Heart right ventricle (tissue), 16 donors: ENCODE measurements at regions not wholly inside any gene's neighbourhood (a gene's known extent, or its start where the extent isn't known, plus 50 kb on each side); places are given as distances from the start of the nearest gene placed in this dataset.

Experiments
- ATAC-seq, 8 donors: fragments of 200-7000 bp; cut with Tn5 transposase; one replicate each; pipeline ENCODE4 v1.9.1; 2020; ENCODE audit warnings: mild to moderate bottlenecking in 8 of 8, moderate library complexity in 8 of 8, moderate number of reproducible peaks in 1 of 8
- DNase-seq, 2 donors: peaks; one replicate each; pipeline ENCODE4 v3.0.0-alpha.2; 2020
- H3K27ac ChIP-seq, 10 donors: fragments of 200-600 bp; sonication (generic) in 2 of 10; one replicate each; pipeline versions ENCODE4 v1.5.0 to v1.8.0; 2020 to 2022; ENCODE audit warnings: mild to moderate bottlenecking in 3 of 10
- H3K27me3 ChIP-seq, 7 donors: fragments of 200-600 bp; one replicate each; pipeline ENCODE4 v1.8.0; 2021 to 2022; ENCODE audit warnings: mild to moderate bottlenecking in 2 of 7
- H3K36me3 ChIP-seq, 9 donors: fragments of 200-600 bp; sonication (generic) in 1 of 9; one replicate each; pipeline versions ENCODE4 v1.5.0 to v1.8.0; 2020 to 2022; ENCODE audit warnings: mild to moderate bottlenecking in 2 of 9
- H3K4me1 ChIP-seq, 9 donors: fragments of 200-600 bp; sonication (generic) in 1 of 9; one replicate each; pipeline versions ENCODE4 v1.5.0 to v1.8.0; 2020 to 2022; ENCODE audit warnings: mild to moderate bottlenecking in 4 of 9
- H3K4me3 ChIP-seq, 10 donors: fragments of 200-600 bp; sonication (generic) in 2 of 10; one replicate each; pipeline versions ENCODE4 v1.5.0 to v1.8.0; 2020 to 2022; ENCODE audit warnings: mild to moderate bottlenecking in 7 of 10, moderate library complexity in 2 of 10
- H3K9me3 ChIP-seq, 11 donors: fragments of 200-600 bp in 10 of 11; sonication (generic) in 2 of 11; one replicate each; pipeline versions ENCODE4 v1.5.0 to v1.8.0; 2013 to 2022; ENCODE audit warnings: mild to moderate bottlenecking in 2 of 11, control low read depth in 1 of 11, moderate library complexity in 1 of 11
- CTCF ChIP-seq, 9 donors: fragments of 200-600 bp; sonication (generic) in 2 of 9; IDR thresholded peaks; one replicate each; pipeline versions ENCODE4 v1.5.0 to v1.8.0; 2021 to 2022; ENCODE audit warnings: antibody characterized with exemption in 9 of 9, mild to moderate bottlenecking in 5 of 9, moderate library complexity in 1 of 9
- WGBS, 2 donors: extraction: QIAGEN DNeasy Blood & Tissue Kit; methylation state at CpG; one replicate each; pipeline ENCODE4 v1.1.7; 2013; ENCODE audit warnings: inconsistent platforms in 1 of 2; 5-methylcytosine and 5-hydroxymethylcytosine counted together
- intact Hi-C, 10 donors: fragments of 100-400 bp; cut with DNase I; formaldehyde crosslinking; loops; one replicate each; pipeline versions ENCODE4 v1.11.1 to v1.14.2; 2022
- donor health status: Arrhythmogenic right ventricular cardiomyopathy.
- donor health status: ischemic (EF 13 %, LVEDD 7.1; RV severe dilation, severe dysfunction).
- donor health status: healthy with polysubstance abuse.
- donor health status: DM: no; HTN: yes; CAD: no.
- donor health status: DM: no; HTN: no; CAD: no.
- donor health status: ischemic (EF 25% LVEDD 6.9; RV normal size, moderate dysfunction).
- donor health status: ischemic (EF 25% LVEDD 5.7; RV mildly dilated, moderate dysfunction).
- donor health status: healthy.
- donor health status: DM: yes; HTN: yes; CAD: no.
- donor health status: Ischemic cardiomyopathy.
- donor health status: ischemic (EF 35%, LVEDD 5.7; RV mildly dilated, moderate dysfunction).
- donor health status: nonischemic (EF 11% LVEDD 7.7; RV severe dilation, severe dysfunction).
- donor health status: DM: yes; HTN: yes; CAD: no.
- donor health status: PGD.
- donor health status: ischemic (EF 29% LVEDD 5.4; RV normal size, mild dysfunction).
- donor health status: nonischemic (EF 23%, LVEDD 6.1; RV moderate dilation, normal function).

- 91 to 98% methylated on average over 1 of the region's 1 CpG for WGBS, 2 donors
- Histone ChIP-seq H3K36me3 (no peaks in the 10 kb centered on the region), H3K4me3 (no peak overlapping the region)
These were observed 1760.3 kb downstream of the NCAM2 start for GRCh38 chr21:22758478-22758877.

GRCh38 chr21:22762463-22762862 lies 1764.3 kb downstream of the NCAM2 start:
- Histone ChIP-seq H3K36me3 (no peaks in the 10 kb centered on the region), H3K4me1 (no peaks in the 10 kb centered on the region), H3K4me3 (no peak overlapping the region), H3K27ac (no peak overlapping the region), H3K27me3 (no peaks in the 10 kb centered on the region), H3K9me3 (peaks cover 0 to 8% (median 2%) of the 10 kb centered on the region in 11 donors)
- no peak for TF ChIP-seq CTCF (IDR thresholded peaks at IDR 0.05)
- intact Hi-C loops, result no loop called here
- no peak for ATAC-seq
- no peak for DNase-seq
- WGBS, 2 donors, result 82 to 88% methylated on average over 2 of the region's 2 CpGs

More at GRCh38 chr21:22758478-22758877, 1760.3 kb downstream of the NCAM2 start:
- no peaks in the 10 kb centered on the region for H3K4me1 ChIP-seq
- TF ChIP-seq CTCF (IDR thresholded peaks at IDR 0.05), result no peak
- no peaks in the 10 kb centered on the region for H3K9me3 ChIP-seq
- DNase-seq (no peak), ATAC-seq (no peak)
- no peaks in the 10 kb centered on the region for H3K27me3 ChIP-seq
- intact Hi-C loops, result no loop called here
- no peak overlapping the region for H3K27ac ChIP-seq

GRCh38 chr21:22763442-22763841 lies 1765.2 kb downstream of the NCAM2 start:
- H3K27ac ChIP-seq, result no peak overlapping the region
- H3K4me1 ChIP-seq, result no peaks in the 10 kb centered on the region
- ATAC-seq (no peak), DNase-seq (no peak)
- H3K9me3 ChIP-seq, result peaks cover 0 to 8% (median 2%) of the 10 kb centered on the region in 11 donors
- no peak overlapping the region for H3K4me3 ChIP-seq
- intact Hi-C loops, result no loop called here
- H3K36me3 ChIP-seq, result no peaks in the 10 kb centered on the region
- TF ChIP-seq CTCF (IDR thresholded peaks at IDR 0.05), result no peak
- WGBS, 2 donors, result 73 to 74% methylated on average over 3 of the region's 3 CpGs
- no peaks in the 10 kb centered on the region for H3K27me3 ChIP-seq

GRCh38 chr21:22764222-22764621 lies 1766.0 kb downstream of the NCAM2 start:
- peaks cover 0 to 8% (median 2%) of the 10 kb centered on the region in 11 donors for H3K9me3 ChIP-seq
- 87 to 88% methylated on average over 3 of the region's 3 CpGs for WGBS, 2 donors

More at GRCh38 chr21:22764222-22764621, 1766.0 kb downstream of the NCAM2 start:
- Histone ChIP-seq H3K27ac (no peak overlapping the region), H3K36me3 (no peaks in the 10 kb centered on the region), H3K4me3 (no peak overlapping the region), H3K27me3 (no peaks in the 10 kb centered on the region), H3K4me1 (no peaks in the 10 kb centered on the region)
- no peak for TF ChIP-seq CTCF (IDR thresholded peaks at IDR 0.05)
- ATAC-seq (no peak), DNase-seq (no peak)
- intact Hi-C loops, result no loop called here
